Suprapubic skin (tissue), 4 donors: ENCODE measurements at regions not wholly inside any gene's neighbourhood (a gene's known extent, or its start where the extent isn't known, plus 50 kb on each side); places are given as distances from the start of the nearest gene placed in this dataset.
"Not testable (repeated sequence)": the region's sequence is repeated elsewhere in the genome, so short reads cannot be mapped to it uniquely, and the experiment has no call there.

Source experiments
- DNase-seq, 2 donors: peaks; one replicate each; pipeline ENCODE4 v3.0.0-alpha.2; 2019; ENCODE audit warnings: low spot score in 2 of 2
- H3K27ac ChIP-seq: fragments of 200-600 bp; sonication (generic); one replicate; pipeline ENCODE4 v1.5.1; 2019
- H3K27me3 ChIP-seq: fragments of 200-600 bp; sonication (generic); one replicate; pipeline ENCODE4 v1.5.1; 2019
- H3K36me3 ChIP-seq: fragments of 200-600 bp; sonication (generic); one replicate; pipeline ENCODE4 v1.5.1; 2019
- H3K4me1 ChIP-seq: fragments of 200-600 bp; sonication (generic); one replicate; pipeline ENCODE4 v1.5.1; 2019
- H3K4me3 ChIP-seq: fragments of 200-600 bp; sonication (generic); one replicate; pipeline ENCODE4 v1.5.1; 2019; ENCODE audit warnings: mild to moderate bottlenecking
- H3K9me3 ChIP-seq: fragments of 200-600 bp; sonication (generic); one replicate; pipeline ENCODE4 v1.5.1; 2019
- CTCF ChIP-seq, 2 donors: fragments of 200-600 bp in 1 of 2; fragments of 450-650 bp in 1 of 2; sonication (generic) in 1 of 2; IDR thresholded peaks; one replicate each; pipeline ENCODE4 v1.5.1; 2016 to 2019; ENCODE audit warnings: antibody characterized with exemption in 2 of 2, mild to moderate bottlenecking in 1 of 2, moderate library complexity in 1 of 2
- EP300 ChIP-seq: sonication (generic); formaldehyde crosslinking; IDR thresholded peaks from one replicate; pipeline ENCODE4 v1.6.1; 2017; ENCODE audit warnings: antibody characterized with exemption
- POLR2A ChIP-seq, 2 donors: fragments of 450-650 bp; IDR thresholded peaks; one replicate each; pipeline ENCODE4 v1.6.1; 2017; ENCODE audit warnings: antibody characterized with exemption in 2 of 2, mild to moderate bottlenecking in 2 of 2, moderate library complexity in 2 of 2
- POLR2AphosphoS5 ChIP-seq, 3 donors: sonication (generic); formaldehyde crosslinking; IDR thresholded peaks; one replicate each; pipeline ENCODE4 v1.6.1; 2017; ENCODE audit warnings: antibody characterized with exemption in 3 of 3
- WGBS: methylation state at CpG from one replicate; pipeline ENCODE4 v1.1.5; 2018; 5-methylcytosine and 5-hydroxymethylcytosine counted together

- TF ChIP-seq POLR2AphosphoS5 (IDR thresholded peaks at IDR 0.05) (no peak), EP300 (no peak), CTCF (IDR thresholded peaks at IDR 0.05) (no peak), POLR2A (IDR thresholded peaks at IDR 0.05) (no peak)
- no peaks in the 10 kb centered on the region for H3K36me3 ChIP-seq
- no peaks in the 10 kb centered on the region for H3K4me1 ChIP-seq
- no peak overlapping the region for H3K4me3 ChIP-seq
- no peak for DNase-seq
- no peaks in the 10 kb centered on the region for H3K9me3 ChIP-seq
- H3K27me3 ChIP-seq, result no peaks in the 10 kb centered on the region
- H3K27ac ChIP-seq, result no peak overlapping the region
Observed at GRCh38 chr4:117135634-117136354, 50.4 kb upstream of the TRAM1L1 start.

- WGBS, result 79% methylated on average over 2 of the region's 2 CpGs
- no peaks in the 10 kb centered on the region for H3K36me3 ChIP-seq
Observed at GRCh38 chr4:117137145-117137544, 51.8 kb upstream of the TRAM1L1 start.

GRCh38 chr4:117138732-117139131 lies 53.4 kb upstream of the TRAM1L1 start:
- 91% methylated on average over 3 of the region's 3 CpGs for WGBS
- H3K4me1 ChIP-seq, H3K9me3 ChIP-seq, DNase-seq, H3K36me3 ChIP-seq, H3K27me3 ChIP-seq, H3K4me3 ChIP-seq, H3K27ac ChIP-seq: not testable (repeated sequence)

More at GRCh38 chr4:117137145-117137544, 51.8 kb upstream of the TRAM1L1 start:
- Histone ChIP-seq H3K27ac (no peak overlapping the region), H3K4me3 (no peak overlapping the region), H3K4me1 (no peaks in the 10 kb centered on the region), H3K27me3 (no peaks in the 10 kb centered on the region), H3K9me3 (no peaks in the 10 kb centered on the region)
- no peak for DNase-seq
- TF ChIP-seq POLR2A (IDR thresholded peaks at IDR 0.05) (no peak), CTCF (IDR thresholded peaks at IDR 0.05) (no peak), EP300 (no peak), POLR2AphosphoS5 (IDR thresholded peaks at IDR 0.05) (no peak)

GRCh38 chr4:117154251-117154650 lies 68.9 kb upstream of the TRAM1L1 start:
- no peak overlapping the region for H3K4me3 ChIP-seq
- 81% methylated on average over 4 of the region's 6 CpGs for WGBS
- DNase-seq, result peak in 1 of 2 donors; percentile 43
- H3K27me3 ChIP-seq, result no peaks in the 10 kb centered on the region
- peaks cover 3% of the 10 kb centered on the region for H3K9me3 ChIP-seq
- TF ChIP-seq CTCF (IDR thresholded peaks at IDR 0.05) (no peak), POLR2AphosphoS5 (IDR thresholded peaks at IDR 0.05) (no peak), POLR2A (IDR thresholded peaks at IDR 0.05) (no peak), EP300 (no peak)
- H3K27ac ChIP-seq, result no peak overlapping the region
- no peaks in the 10 kb centered on the region for H3K36me3 ChIP-seq
- no peaks in the 10 kb centered on the region for H3K4me1 ChIP-seq

- no peak for TF ChIP-seq POLR2AphosphoS5 (IDR thresholded peaks at IDR 0.05)
- no peak for TF ChIP-seq EP300
- TF ChIP-seq POLR2A (IDR thresholded peaks at IDR 0.05), result no peak
- TF ChIP-seq CTCF (IDR thresholded peaks at IDR 0.05), result no peak
- H3K36me3 ChIP-seq, result no peaks in the 10 kb centered on the region
- no peaks in the 10 kb centered on the region for H3K9me3 ChIP-seq
- WGBS, result 41% methylated on average over 2 of the region's 2 CpGs
- H3K4me1 ChIP-seq, result no peaks in the 10 kb centered on the region
- DNase-seq, result no peak
- H3K27ac ChIP-seq, result no peak overlapping the region
- no peaks in the 10 kb centered on the region for H3K27me3 ChIP-seq
- no peak overlapping the region for H3K4me3 ChIP-seq
Observed at GRCh38 chr4:117156806-117157205, 71.4 kb upstream of the TRAM1L1 start.

- Histone ChIP-seq H3K36me3 (no peaks in the 10 kb centered on the region), H3K4me3 (no peak overlapping the region), H3K9me3 (no peaks in the 10 kb centered on the region), H3K27me3 (no peaks in the 10 kb centered on the region), H3K4me1 (no peaks in the 10 kb centered on the region), H3K27ac (no peak overlapping the region)
- no peak for DNase-seq
- TF ChIP-seq EP300, result no peak
- TF ChIP-seq CTCF (IDR thresholded peaks at IDR 0.05), result no peak
- no peak for TF ChIP-seq POLR2AphosphoS5 (IDR thresholded peaks at IDR 0.05)
- TF ChIP-seq POLR2A (IDR thresholded peaks at IDR 0.05), result no peak
Observed at GRCh38 chr4:117157360-117157759, 72.0 kb upstream of the TRAM1L1 start.
